G401.6 (cell line): ENCODE measurements at regions not wholly inside any gene's neighbourhood (a gene's known extent, or its start where the extent isn't known, plus 50 kb on each side); places are given as distances from the start of the nearest gene placed in this dataset.
"Not testable (repeated sequence)": the region's sequence is repeated elsewhere in the genome, so short reads cannot be mapped to it uniquely, and the experiment has no call there.

Experiments
- FAIRE-seq: peaks from 2 replicates; lab custom pipeline; 2012; peaks lifted over from hg19 to GRCh38; lab: Jason Lieb, UNC

DNA sequence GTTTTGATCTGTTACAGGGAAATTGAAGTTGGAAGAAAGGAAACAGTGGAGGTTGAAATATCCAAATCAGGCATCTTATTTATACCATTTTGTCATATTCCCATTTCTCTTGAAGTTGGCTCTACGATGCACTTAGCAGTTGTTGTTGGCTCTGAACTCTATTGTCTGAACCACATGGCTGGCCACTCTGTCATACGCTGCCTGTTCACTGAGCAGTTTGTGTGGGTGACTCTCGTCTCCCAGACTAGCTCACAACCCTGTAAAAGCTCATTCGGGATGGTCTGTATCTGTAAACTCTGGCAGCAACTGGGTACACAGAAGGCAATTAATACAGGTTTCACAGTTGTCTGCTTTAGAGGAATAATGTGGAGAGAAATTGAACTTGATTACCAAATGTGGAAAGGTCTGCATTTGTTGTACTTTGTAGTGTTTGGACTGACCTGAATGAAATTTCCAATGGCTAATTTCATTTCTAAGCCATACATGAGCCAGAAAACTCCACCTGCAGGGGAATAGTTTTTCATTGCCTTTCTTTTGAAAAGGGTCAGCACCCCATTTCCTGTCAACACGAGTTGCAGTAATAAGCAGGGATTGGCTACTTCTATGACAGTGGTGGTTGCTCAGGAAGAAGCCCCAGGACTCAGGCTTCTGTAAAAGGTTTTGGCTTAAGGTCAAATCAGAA, 378.2 kb downstream of the OSR1 start:
- FAIRE-seq = no peak

DNA sequence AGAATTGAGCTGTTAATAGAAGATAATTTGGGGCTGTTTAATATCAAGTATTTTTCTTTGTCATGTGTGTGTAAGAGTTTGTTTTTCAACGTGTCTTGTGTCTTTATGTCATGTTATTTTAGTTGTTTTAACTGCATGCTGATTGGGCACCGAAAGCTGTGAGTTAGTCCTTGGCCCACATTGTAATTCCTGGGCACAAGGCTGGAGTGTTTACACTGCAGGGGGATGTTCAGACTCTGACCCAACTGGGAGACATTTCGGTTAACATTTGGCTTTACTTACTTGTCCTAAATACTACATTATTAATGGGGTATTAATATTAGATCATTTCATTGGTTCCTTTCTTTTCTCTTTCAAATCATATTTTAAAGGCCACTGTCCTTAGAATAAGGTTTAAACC, 381.0 kb downstream of the OSR1 start:
- no peak for FAIRE-seq

DNA sequence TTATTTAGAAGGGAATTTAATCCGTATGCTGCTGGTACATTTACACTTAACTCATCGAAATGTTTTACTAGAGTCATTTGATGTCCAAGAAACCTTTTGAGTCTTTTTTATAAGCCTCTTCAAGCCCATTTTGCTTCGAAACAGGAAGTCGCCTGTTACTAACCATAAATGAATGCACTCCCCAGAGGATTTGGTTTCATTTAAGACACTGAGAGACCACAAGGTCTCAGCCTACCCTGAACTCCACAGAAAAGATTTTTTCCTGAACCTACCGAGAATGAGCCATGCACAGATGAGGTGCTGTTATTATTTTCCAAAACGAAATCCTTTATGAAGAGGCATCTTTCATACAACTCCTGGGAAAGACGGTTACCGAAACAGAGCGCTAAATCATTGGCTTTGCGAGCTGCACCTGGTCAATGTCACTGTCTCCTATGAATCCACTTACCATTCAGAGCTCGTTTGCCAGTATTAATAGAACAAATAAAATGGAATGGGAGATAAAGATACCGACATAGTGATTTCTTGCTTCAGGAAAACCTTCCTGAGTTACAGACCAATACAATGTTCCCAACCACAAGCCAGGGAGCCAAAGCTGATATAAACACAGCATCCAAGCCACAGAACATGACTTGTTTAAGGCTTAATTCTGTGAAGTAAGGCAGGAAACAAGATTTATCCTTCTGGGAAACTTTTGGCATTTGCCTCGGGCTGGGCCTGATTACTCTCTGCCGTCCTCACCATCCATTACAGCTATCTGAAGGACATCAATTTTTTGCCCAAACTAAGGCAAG, 382.1 kb downstream of the OSR1 start:
- FAIRE-seq = no peak

GRCh38 chr2:18975506-18976167, 382.8 kb downstream of the OSR1 start:
- no peak for FAIRE-seq

DNA sequence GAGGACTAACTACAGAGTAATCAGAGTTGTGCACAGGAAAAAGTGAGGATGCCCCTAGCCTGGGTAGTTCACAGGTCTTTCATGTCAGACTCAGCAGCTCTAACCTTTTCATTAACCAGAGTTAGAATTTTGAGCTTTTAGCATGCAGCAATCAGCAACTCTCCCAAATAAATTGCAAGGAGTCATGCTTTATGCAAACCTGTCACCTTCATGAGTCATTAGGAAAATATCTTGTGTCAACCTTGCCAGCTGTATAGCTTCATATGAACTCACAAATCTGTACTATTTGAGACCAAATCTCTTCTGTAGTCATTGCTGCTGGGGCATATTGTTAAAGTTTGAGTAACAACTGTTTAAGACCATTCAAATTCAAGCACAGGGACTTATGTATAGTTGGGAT, 382.3 kb upstream of the NT5C1B start:
- FAIRE-seq = no peak

DNA sequence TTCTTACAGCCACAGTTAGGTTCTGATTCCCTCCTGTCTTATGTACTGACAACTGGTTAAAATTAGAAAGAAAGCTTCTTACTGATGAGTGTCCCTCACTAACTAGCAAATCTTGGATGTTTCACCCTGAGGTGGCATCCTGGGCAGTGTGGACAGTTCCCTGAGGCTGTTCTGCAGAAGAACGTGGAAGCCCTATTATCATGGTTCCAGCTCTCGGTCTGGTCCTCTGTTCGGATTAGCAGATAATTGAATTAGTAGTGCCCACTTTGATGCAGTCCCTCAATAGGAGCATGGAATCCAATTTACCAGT, 381.7 kb upstream of the NT5C1B start:
- FAIRE-seq = no peak

GRCh38 chr2:18966131-18966530, 376.8 kb upstream of the NT5C1B start:
- no peak for FAIRE-seq

DNA sequence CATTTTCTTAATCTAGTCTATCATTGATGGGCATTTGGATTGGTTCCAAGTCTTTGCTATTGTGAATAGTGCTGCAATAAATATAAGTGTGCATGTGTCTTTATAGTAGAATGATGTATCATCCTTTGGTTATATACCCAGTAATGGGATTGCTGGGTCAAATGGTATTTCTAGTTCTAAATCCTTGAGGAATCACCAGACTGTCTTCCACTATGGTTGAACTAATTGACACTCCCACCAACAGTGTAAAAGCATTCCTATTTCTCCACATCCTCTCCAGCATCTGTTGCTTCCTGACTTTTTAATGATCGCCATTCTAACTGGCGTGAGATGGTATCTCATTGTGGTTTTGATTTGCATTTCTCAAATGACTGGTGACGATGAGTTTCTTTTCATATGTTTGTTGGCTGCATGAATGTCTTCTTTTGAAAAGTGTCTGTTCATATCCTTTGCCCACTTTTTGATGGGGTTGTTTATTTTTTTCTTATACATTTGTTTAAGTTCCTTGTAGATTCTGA, 374.4 kb upstream of the NT5C1B start:
- not testable (repeated sequence) for FAIRE-seq

GRCh38 chr2:18961991-18962421, 372.6 kb upstream of the NT5C1B start:
- no peak for FAIRE-seq

DNA sequence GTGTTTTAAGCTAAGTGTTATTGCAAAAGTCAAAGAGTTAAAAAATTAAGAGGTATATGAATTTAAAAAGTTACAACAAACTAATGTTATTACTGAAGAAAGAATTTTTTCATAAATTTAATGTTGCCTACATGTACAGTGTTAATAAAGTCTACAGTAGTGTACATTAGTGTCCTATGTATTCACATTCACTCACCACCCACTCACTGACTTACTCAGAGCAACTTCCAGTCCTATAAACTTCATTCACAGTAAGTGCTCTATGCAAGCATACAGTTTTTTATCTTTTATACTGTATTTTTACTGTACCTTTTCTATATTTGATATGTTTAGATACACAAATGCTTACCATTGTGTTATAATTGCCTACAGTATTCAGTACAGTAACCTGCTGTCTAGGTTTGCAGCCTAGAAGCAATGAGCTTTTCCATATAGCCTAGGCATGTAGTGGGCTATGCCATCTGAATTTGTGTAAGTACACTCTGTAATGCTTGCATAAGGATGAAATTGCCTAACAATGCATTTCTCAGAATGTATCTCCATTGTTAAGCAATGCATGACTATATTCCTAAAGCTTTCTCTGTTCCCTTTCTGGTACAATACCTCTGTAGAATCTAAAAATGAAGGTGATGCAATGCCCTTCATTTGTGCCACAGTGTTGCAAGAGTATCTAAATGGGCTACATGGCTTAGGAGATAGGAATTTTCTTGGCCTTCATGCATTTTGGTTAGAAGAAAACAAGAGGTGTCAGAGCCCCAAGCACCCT, 370.8 kb upstream of the NT5C1B start:
- FAIRE-seq = no peak

GRCh38 chr2:18959200-18959599, 369.8 kb upstream of the NT5C1B start:
- FAIRE-seq = no peak

GRCh38 chr2:18957909-18958308, 368.5 kb upstream of the NT5C1B start:
- no peak for FAIRE-seq

DNA sequence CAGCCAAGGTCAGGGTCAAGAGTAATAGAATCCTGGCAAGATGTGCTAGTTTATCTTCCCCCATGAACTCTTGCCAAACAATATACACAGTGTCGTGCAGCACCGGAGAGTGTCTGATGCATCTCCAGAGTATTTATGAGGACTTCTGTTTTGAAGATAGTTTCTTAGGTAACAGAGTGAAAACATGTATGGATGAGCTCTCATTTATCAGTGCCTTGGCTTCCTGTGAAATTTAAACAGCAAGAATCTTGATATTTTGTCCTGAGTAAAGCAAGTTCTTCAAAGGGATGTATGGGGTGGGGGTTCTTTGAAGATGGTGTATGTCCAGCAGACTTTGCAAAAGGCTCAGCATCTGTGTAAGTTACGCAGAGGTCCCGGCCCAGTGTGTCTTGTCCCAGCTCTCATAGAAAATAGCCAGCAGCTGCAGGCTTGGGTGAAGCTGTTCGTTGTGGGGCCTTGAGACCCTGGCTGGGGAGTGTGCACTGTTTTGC, 361.0 kb upstream of the NT5C1B start:
- FAIRE-seq = no peak

- FAIRE-seq = no peak
Observed at GRCh38 chr2:18949871-18950270, 360.5 kb upstream of the NT5C1B start.

DNA sequence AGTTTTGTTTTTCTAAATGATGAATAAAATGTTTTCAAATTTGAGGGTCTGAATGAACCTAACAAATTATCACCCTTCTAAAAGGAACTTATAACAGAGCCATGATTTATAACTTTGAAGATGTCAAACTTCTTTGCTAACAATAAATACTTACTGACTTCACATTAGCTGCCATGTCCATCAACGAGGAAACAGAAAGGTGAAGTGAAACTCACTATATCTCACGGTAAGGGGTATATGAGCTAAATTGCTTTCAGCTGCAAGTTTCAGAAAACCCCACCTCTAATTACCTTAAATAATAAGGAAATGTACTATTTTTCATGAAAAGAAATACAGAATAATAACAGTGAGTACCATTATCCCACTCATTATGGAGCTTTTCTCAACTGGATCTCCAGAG, 350.8 kb upstream of the NT5C1B start:
- no peak for FAIRE-seq

- not testable (repeated sequence) for FAIRE-seq
Observed at GRCh38 chr2:18939740-18940139, 350.4 kb upstream of the NT5C1B start.

- FAIRE-seq = no peak
Observed at GRCh38 chr2:18934886-18935285, 345.5 kb upstream of the NT5C1B start.

DNA sequence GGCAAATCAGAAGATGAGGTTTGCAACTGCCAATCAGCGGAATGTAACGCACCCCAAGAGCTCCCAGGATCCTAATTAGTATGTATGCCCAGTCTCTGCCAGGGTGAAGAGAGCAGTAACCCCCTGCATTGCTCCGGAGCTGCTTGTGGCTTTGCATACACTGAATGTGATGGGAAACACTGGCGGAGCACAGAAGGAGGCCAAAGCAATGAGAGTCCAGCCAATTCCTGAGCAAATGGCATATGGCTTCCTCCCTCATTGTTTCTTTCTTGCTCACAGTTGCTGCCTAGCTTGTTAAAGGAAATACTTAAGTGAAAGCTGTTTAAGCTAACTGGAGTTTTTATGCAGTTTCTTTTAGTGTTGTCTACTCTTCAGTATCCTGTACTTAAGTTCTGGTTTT, 343.5 kb upstream of the NT5C1B start:
- FAIRE-seq = no peak

DNA sequence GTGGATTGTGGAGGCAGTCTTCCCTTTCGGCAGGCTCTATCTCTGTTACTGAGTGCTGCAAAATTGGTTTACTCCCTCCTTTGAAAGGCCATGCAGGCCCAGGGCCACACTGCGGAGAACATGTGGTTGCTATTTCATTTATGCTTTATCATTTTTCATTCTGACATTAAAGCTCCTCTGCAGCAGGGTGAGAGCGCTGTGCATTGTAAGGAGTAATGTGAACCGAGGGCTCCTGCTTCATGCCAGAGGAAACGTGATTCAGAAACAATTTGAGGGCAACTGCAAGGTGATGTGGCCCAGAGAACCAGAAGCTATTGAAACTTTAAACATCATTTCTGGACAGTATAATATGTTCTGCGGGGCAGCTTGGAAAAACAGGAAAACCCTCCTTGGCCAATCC, 341.6 kb upstream of the NT5C1B start:
- FAIRE-seq = no peak

GRCh38 chr2:18927525-18928232, 338.3 kb upstream of the NT5C1B start:
- FAIRE-seq = no peak

DNA sequence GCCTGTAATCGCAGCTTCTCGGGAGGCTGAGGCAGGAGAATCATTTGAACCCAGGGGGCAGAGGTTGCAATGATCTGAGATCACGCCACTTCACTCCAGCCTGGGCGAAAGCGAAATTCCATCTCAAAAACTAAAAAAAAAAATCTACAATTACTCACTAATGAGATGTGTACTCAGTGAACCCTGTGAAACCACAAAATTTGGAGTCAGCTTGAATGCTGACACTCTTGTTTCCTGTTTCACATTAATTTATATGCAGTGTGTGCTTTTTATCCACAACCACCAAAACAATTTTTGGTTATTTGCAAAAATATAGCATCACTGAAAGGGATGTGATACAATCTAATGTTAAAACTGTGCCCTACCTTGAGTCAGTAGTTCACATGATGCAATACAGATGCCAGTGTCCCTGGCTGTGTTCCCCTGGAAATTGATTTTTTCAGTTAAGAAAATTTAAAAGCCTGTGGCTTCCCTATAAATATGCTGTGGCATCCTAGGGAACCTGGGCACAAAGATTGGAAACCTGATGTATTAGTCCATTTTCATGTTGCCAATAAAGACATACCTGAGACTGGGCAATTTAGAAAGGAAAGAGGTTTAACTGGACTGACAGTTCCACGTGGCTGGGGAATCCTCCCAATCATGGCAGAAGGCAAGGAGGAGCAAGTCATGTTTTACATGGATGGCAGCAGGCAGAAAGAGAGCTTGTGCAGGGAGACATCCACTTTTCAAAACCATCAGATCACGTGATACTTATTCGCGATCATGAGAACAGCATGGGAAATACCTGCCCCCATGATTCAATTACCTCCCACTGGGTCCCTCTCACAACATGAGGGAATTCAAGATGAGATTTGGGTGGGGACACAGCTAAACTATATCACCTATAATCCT, 337.5 kb upstream of the NT5C1B start:
- no peak for FAIRE-seq
